ENCODE measurements at regions not wholly inside any gene's neighbourhood (a gene's known extent, or its start where the extent isn't known, plus 50 kb on each side); places are given as distances from the start of the nearest gene placed in this dataset.
"Not testable (repeated sequence)": the region's sequence is repeated elsewhere in the genome, so short reads cannot be mapped to it uniquely, and the experiment has no call there.

- no peak overlapping the region for H3K4me3 ChIP-seq (ENCODE audit: insufficient read depth, low read depth, low read length)
- H3K4me1 ChIP-seq (ENCODE audit: control insufficient read depth, insufficient read depth, low read length) = no peaks in the 10 kb centered on the region
- no peaks in the 10 kb centered on the region for H3K27me3 ChIP-seq (ENCODE audit: control insufficient read depth, insufficient read depth, low read length, poor library complexity, severe bottlenecking)
- H3K27ac ChIP-seq (ENCODE audit: insufficient read depth, low read depth, low read length, poor library complexity, severe bottlenecking) = no peak overlapping the region
- H3K36me3 ChIP-seq (ENCODE audit: control insufficient read depth, insufficient read depth, low read length) = no peaks in the 10 kb centered on the region
- WGBS, 2 experiments = no CpG with 5 or more reads among the region's 1 CpG
- H3K9me3 ChIP-seq (ENCODE audit: control insufficient read depth, low read length) = no peaks in the 10 kb centered on the region
These were observed 143.6 kb upstream of the CCNG1 start for GRCh38 chr5:163293836-163294235.

- 89 to 91% methylated on average over 9 of the region's 9 CpGs for WGBS, 2 experiments
- no peaks in the 10 kb centered on the region for H3K36me3 ChIP-seq (ENCODE audit: control insufficient read depth, insufficient read depth, low read length)
These were observed 133.7 kb upstream of the CCNG1 start for GRCh38 chr5:163303718-163304117.

GRCh38 chr5:163305655-163306054 is 131.7 kb upstream of the CCNG1 start:
- no peaks in the 10 kb centered on the region for H3K9me3 ChIP-seq (ENCODE audit: control insufficient read depth, low read length)
- WGBS, 2 experiments = 76 to 84% methylated on average over 2 of the region's 3 CpGs
- H3K4me3 ChIP-seq (ENCODE audit: insufficient read depth, low read depth, low read length) = no peak overlapping the region
- H3K36me3 ChIP-seq (ENCODE audit: control insufficient read depth, insufficient read depth, low read length) = no peaks in the 10 kb centered on the region
- no peak overlapping the region for H3K27ac ChIP-seq (ENCODE audit: insufficient read depth, low read depth, low read length, poor library complexity, severe bottlenecking)
- no peaks in the 10 kb centered on the region for H3K27me3 ChIP-seq (ENCODE audit: control insufficient read depth, insufficient read depth, low read length, poor library complexity, severe bottlenecking)
- H3K4me1 ChIP-seq (ENCODE audit: control insufficient read depth, insufficient read depth, low read length) = no peaks in the 10 kb centered on the region

More at GRCh38 chr5:163303718-163304117, 133.7 kb upstream of the CCNG1 start:
- no peaks in the 10 kb centered on the region for H3K4me1 ChIP-seq (ENCODE audit: control insufficient read depth, insufficient read depth, low read length)
- no peaks in the 10 kb centered on the region for H3K27me3 ChIP-seq (ENCODE audit: control insufficient read depth, insufficient read depth, low read length, poor library complexity, severe bottlenecking)
- H3K4me3 ChIP-seq (ENCODE audit: insufficient read depth, low read depth, low read length) = no peak overlapping the region
- H3K27ac ChIP-seq (ENCODE audit: insufficient read depth, low read depth, low read length, poor library complexity, severe bottlenecking) = no peak overlapping the region
- H3K9me3 ChIP-seq (ENCODE audit: control insufficient read depth, low read length) = no peaks in the 10 kb centered on the region

GRCh38 chr5:163306421-163306820 is 131.0 kb upstream of the CCNG1 start:
- no peaks in the 10 kb centered on the region for H3K27me3 ChIP-seq (ENCODE audit: control insufficient read depth, insufficient read depth, low read length, poor library complexity, severe bottlenecking)
- no peaks in the 10 kb centered on the region for H3K36me3 ChIP-seq (ENCODE audit: control insufficient read depth, insufficient read depth, low read length)
- no peaks in the 10 kb centered on the region for H3K9me3 ChIP-seq (ENCODE audit: control insufficient read depth, low read length)
- no peaks in the 10 kb centered on the region for H3K4me1 ChIP-seq (ENCODE audit: control insufficient read depth, insufficient read depth, low read length)
- H3K27ac ChIP-seq (ENCODE audit: insufficient read depth, low read depth, low read length, poor library complexity, severe bottlenecking) = no peak overlapping the region
- H3K4me3 ChIP-seq (ENCODE audit: insufficient read depth, low read depth, low read length) = no peak overlapping the region
- 70 to 83% methylated on average over 2 of the region's 2 CpGs for WGBS, 2 experiments

- no peaks in the 10 kb centered on the region for H3K27me3 ChIP-seq (ENCODE audit: control insufficient read depth, insufficient read depth, low read length, poor library complexity, severe bottlenecking)
- WGBS, 2 experiments = 93 to 95% methylated on average over 2 of the region's 2 CpGs
- H3K36me3 ChIP-seq (ENCODE audit: control insufficient read depth, insufficient read depth, low read length) = no peaks in the 10 kb centered on the region
These were observed 127.5 kb upstream of the CCNG1 start for GRCh38 chr5:163309914-163310313.

GRCh38 chr5:163310997-163311396 is 126.4 kb upstream of the CCNG1 start:
- WGBS, 2 experiments = 83 to 100% methylated on average over 1 of the region's 1 CpG
- no peaks in the 10 kb centered on the region for H3K27me3 ChIP-seq (ENCODE audit: control insufficient read depth, insufficient read depth, low read length, poor library complexity, severe bottlenecking)

More at GRCh38 chr5:163309914-163310313, 127.5 kb upstream of the CCNG1 start:
- Histone ChIP-seq H3K9me3 (ENCODE audit: control insufficient read depth, low read length) (no peaks in the 10 kb centered on the region), H3K4me1 (ENCODE audit: control insufficient read depth, insufficient read depth, low read length) (no peaks in the 10 kb centered on the region), H3K27ac (ENCODE audit: insufficient read depth, low read depth, low read length, poor library complexity, severe bottlenecking) (no peak overlapping the region), H3K4me3 (ENCODE audit: insufficient read depth, low read depth, low read length) (no peak overlapping the region)

GRCh38 chr5:163312598-163312997 is 124.8 kb upstream of the CCNG1 start:
- Histone ChIP-seq H3K4me1 (ENCODE audit: control insufficient read depth, insufficient read depth, low read length) (no peaks in the 10 kb centered on the region), H3K4me3 (ENCODE audit: insufficient read depth, low read depth, low read length) (no peak overlapping the region), H3K27me3 (ENCODE audit: control insufficient read depth, insufficient read depth, low read length, poor library complexity, severe bottlenecking) (no peaks in the 10 kb centered on the region), H3K9me3 (ENCODE audit: control insufficient read depth, low read length) (no peaks in the 10 kb centered on the region), H3K36me3 (ENCODE audit: control insufficient read depth, insufficient read depth, low read length) (no peaks in the 10 kb centered on the region), H3K27ac (ENCODE audit: insufficient read depth, low read depth, low read length, poor library complexity, severe bottlenecking) (no peak overlapping the region)
- 87 to 90% methylated on average over 2 of the region's 2 CpGs for WGBS, 2 experiments

More at GRCh38 chr5:163310997-163311396, 126.4 kb upstream of the CCNG1 start:
- Histone ChIP-seq H3K4me1 (ENCODE audit: control insufficient read depth, insufficient read depth, low read length) (no peaks in the 10 kb centered on the region), H3K36me3 (ENCODE audit: control insufficient read depth, insufficient read depth, low read length) (no peaks in the 10 kb centered on the region), H3K27ac (ENCODE audit: insufficient read depth, low read depth, low read length, poor library complexity, severe bottlenecking) (no peak overlapping the region), H3K9me3 (ENCODE audit: control insufficient read depth, low read length) (no peaks in the 10 kb centered on the region), H3K4me3 (ENCODE audit: insufficient read depth, low read depth, low read length) (no peak overlapping the region)

- not testable (repeated sequence) for H3K36me3 ChIP-seq (ENCODE audit: control insufficient read depth, insufficient read depth, low read length); H3K4me1 ChIP-seq (ENCODE audit: control insufficient read depth, insufficient read depth, low read length); H3K27ac ChIP-seq (ENCODE audit: insufficient read depth, low read depth, low read length, poor library complexity, severe bottlenecking); H3K9me3 ChIP-seq (ENCODE audit: control insufficient read depth, low read length); H3K4me3 ChIP-seq (ENCODE audit: insufficient read depth, low read depth, low read length); H3K27me3 ChIP-seq (ENCODE audit: control insufficient read depth, insufficient read depth, low read length, poor library complexity, severe bottlenecking)
- 85% methylated on average over 6 of the region's 7 CpGs for WGBS, 2 experiments
These were observed 124.3 kb upstream of the CCNG1 start for GRCh38 chr5:163313049-163313448.

- H3K9me3 ChIP-seq (ENCODE audit: control insufficient read depth, low read length); H3K27me3 ChIP-seq (ENCODE audit: control insufficient read depth, insufficient read depth, low read length, poor library complexity, severe bottlenecking); H3K4me1 ChIP-seq (ENCODE audit: control insufficient read depth, insufficient read depth, low read length); H3K27ac ChIP-seq (ENCODE audit: insufficient read depth, low read depth, low read length, poor library complexity, severe bottlenecking); H3K36me3 ChIP-seq (ENCODE audit: control insufficient read depth, insufficient read depth, low read length); H3K4me3 ChIP-seq (ENCODE audit: insufficient read depth, low read depth, low read length): not testable (repeated sequence)
- WGBS, 2 experiments = 93 to 97% methylated on average over 6 of the region's 6 CpGs
These were observed 121.0 kb upstream of the CCNG1 start for GRCh38 chr5:163316374-163316773.

- Histone ChIP-seq H3K9me3 (ENCODE audit: control insufficient read depth, low read length) (no peaks in the 10 kb centered on the region), H3K4me3 (ENCODE audit: insufficient read depth, low read depth, low read length) (no peak overlapping the region), H3K4me1 (ENCODE audit: control insufficient read depth, insufficient read depth, low read length) (no peaks in the 10 kb centered on the region), H3K27me3 (ENCODE audit: control insufficient read depth, insufficient read depth, low read length, poor library complexity, severe bottlenecking) (no peaks in the 10 kb centered on the region), H3K27ac (ENCODE audit: insufficient read depth, low read depth, low read length, poor library complexity, severe bottlenecking) (no peak overlapping the region), H3K36me3 (ENCODE audit: control insufficient read depth, insufficient read depth, low read length) (no peaks in the 10 kb centered on the region)
- 71 to 74% methylated on average over 14 of the region's 14 CpGs for WGBS, 2 experiments
These were observed 118.7 kb upstream of the CCNG1 start for GRCh38 chr5:163318707-163319106.

GRCh38 chr5:163321511-163321910 is 115.9 kb upstream of the CCNG1 start:
- no peak overlapping the region for H3K4me3 ChIP-seq (ENCODE audit: insufficient read depth, low read depth, low read length)
- no peak overlapping the region for H3K27ac ChIP-seq (ENCODE audit: insufficient read depth, low read depth, low read length, poor library complexity, severe bottlenecking)
- no peaks in the 10 kb centered on the region for H3K36me3 ChIP-seq (ENCODE audit: control insufficient read depth, insufficient read depth, low read length)
- H3K9me3 ChIP-seq (ENCODE audit: control insufficient read depth, low read length) = no peaks in the 10 kb centered on the region
- H3K27me3 ChIP-seq (ENCODE audit: control insufficient read depth, insufficient read depth, low read length, poor library complexity, severe bottlenecking) = no peaks in the 10 kb centered on the region
- WGBS, 2 experiments = 93 to 95% methylated on average over 2 of the region's 2 CpGs
- H3K4me1 ChIP-seq (ENCODE audit: control insufficient read depth, insufficient read depth, low read length) = no peaks in the 10 kb centered on the region
